Glutamatergic neuron (in vitro differentiated cells): ENCODE measurements at regions not wholly inside any gene's neighbourhood (a gene's known extent, or its start where the extent isn't known, plus 50 kb on each side); places are given as distances from the start of the nearest gene placed in this dataset.

Experiments used
- DNase-seq: peaks from one replicate; pipeline ENCODE4 v3.0.0; 2022
- H3K27ac Mint-ChIP-seq: one replicate; pipeline ENCODE4 v1.8.0; 2020; ENCODE audit warnings: mild to moderate bottlenecking, mixed read lengths, inconsistent platforms; ENCODE audit not compliant: unreplicated experiment
- H3K27me3 Mint-ChIP-seq: one replicate; pipeline ENCODE4 v1.8.0; 2020; ENCODE audit warnings: mild to moderate bottlenecking, moderate library complexity, mixed read lengths, inconsistent platforms; ENCODE audit not compliant: unreplicated experiment
- H3K36me3 Mint-ChIP-seq: one replicate; pipeline ENCODE4 v1.8.0; 2020; ENCODE audit warnings: mild to moderate bottlenecking, mixed read lengths, inconsistent platforms; ENCODE audit not compliant: unreplicated experiment
- H3K4me1 Mint-ChIP-seq: one replicate; pipeline ENCODE4 v1.8.0; 2020; ENCODE audit warnings: mild to moderate bottlenecking, low read depth, mixed read lengths, inconsistent platforms; ENCODE audit not compliant: unreplicated experiment
- H3K4me3 Mint-ChIP-seq: one replicate; pipeline ENCODE4 v1.8.0; 2020; ENCODE audit warnings: mild to moderate bottlenecking, mixed read lengths, inconsistent platforms; ENCODE audit not compliant: unreplicated experiment
- H3K9me3 Mint-ChIP-seq: one replicate; pipeline ENCODE4 v1.8.0; 2020; ENCODE audit warnings: mild to moderate bottlenecking, moderate library complexity, mixed read lengths, inconsistent platforms; ENCODE audit not compliant: unreplicated experiment
- TF ChIP-seq, protein P1 (sequence below): fragments of 200-600 bp; sonication (generic); IDR thresholded peaks from one replicate; pipeline ENCODE4 v1.5.0; 2021; ENCODE audit not compliant: partially characterized antibody, unreplicated experiment

DNA sequence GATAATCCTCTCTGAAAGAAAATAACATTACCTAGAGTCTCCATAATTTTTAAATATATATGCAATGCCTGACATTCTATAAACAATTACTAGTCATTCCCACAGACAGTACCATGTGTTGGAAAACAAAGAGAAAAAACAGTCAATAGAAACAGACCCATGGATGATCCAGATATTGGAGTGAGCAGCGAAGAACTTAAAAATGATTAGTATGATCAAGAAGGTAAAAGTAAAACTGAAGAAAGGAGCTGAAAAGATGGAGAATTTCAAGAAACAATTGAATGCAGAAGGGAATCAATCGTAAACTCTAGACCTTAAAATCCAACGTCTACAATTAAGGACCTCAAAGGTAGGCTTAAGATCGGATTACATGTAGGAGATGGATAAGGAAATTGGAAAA lies 330.6 kb downstream of the SHANK2 start:
- Mint-ChIP-seq H3K4me3 (no peak overlapping the region), H3K9me3 (peaks cover 7% of the 10 kb centered on the region), H3K36me3 (no peaks in the 10 kb centered on the region), H3K4me1 (no peaks in the 10 kb centered on the region), H3K27ac (no peak overlapping the region), H3K27me3 (no peaks in the 10 kb centered on the region)
- DNase-seq, result no peak
- TF ChIP-seq, protein P1, sequence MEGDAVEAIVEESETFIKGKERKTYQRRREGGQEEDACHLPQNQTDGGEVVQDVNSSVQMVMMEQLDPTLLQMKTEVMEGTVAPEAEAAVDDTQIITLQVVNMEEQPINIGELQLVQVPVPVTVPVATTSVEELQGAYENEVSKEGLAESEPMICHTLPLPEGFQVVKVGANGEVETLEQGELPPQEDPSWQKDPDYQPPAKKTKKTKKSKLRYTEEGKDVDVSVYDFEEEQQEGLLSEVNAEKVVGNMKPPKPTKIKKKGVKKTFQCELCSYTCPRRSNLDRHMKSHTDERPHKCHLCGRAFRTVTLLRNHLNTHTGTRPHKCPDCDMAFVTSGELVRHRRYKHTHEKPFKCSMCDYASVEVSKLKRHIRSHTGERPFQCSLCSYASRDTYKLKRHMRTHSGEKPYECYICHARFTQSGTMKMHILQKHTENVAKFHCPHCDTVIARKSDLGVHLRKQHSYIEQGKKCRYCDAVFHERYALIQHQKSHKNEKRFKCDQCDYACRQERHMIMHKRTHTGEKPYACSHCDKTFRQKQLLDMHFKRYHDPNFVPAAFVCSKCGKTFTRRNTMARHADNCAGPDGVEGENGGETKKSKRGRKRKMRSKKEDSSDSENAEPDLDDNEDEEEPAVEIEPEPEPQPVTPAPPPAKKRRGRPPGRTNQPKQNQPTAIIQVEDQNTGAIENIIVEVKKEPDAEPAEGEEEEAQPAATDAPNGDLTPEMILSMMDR, result no peak

DNA sequence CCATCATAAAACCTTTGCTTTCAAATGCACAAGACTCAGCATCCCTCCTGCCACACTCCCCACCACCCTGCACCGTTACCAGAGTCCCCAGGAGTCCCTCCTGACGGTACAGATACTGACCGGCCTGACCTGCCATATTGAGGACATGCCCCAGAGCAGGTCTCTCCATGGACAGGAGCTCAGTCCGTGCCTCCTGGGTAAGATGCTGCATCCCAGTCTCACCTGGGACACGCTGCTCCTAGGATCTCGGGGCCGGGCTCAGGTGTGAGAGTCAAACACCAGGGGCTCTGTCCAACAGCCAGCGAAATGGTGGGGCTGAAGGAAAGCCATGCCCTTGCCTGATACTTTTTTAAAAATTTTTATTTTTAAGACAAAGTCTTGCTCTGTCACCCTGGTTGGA lies 328.3 kb downstream of the SHANK2 start:
- Mint-ChIP-seq H3K36me3 (no peaks in the 10 kb centered on the region), H3K4me3 (no peak overlapping the region), H3K27ac (no peak overlapping the region), H3K27me3 (peaks cover 5% of the 10 kb centered on the region), H3K9me3 (peaks cover 7% of the 10 kb centered on the region), H3K4me1 (no peaks in the 10 kb centered on the region)
- TF ChIP-seq, protein P1, result no peak
- no peak for DNase-seq

DNA sequence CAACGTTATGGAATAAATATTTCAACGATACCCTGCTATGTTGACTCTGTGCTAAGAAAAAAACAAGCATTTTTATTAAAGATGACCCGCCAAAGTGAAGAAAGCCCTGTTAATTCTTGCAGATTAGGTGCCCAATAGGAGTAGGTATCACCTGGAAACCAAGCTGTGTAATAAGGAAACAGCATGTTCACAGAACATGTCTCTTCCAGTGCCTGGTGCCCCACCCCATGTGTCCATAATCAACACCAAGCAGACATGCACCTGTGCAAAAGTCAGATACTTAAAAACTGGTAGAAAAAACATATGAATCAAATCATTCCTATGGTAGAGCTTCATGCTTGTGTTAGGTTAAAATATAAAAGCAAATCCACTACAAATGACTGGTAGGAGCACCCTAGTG lies 327.1 kb downstream of the SHANK2 start:
- peaks cover 5% of the 10 kb centered on the region for H3K27me3 Mint-ChIP-seq
- TF ChIP-seq, protein P1, result no peak
- H3K27ac Mint-ChIP-seq, result no peak overlapping the region
- no peak overlapping the region for H3K4me3 Mint-ChIP-seq
- peaks cover 7% of the 10 kb centered on the region for H3K9me3 Mint-ChIP-seq
- H3K4me1 Mint-ChIP-seq, result no peaks in the 10 kb centered on the region
- no peak for DNase-seq
- peaks cover 8% of the 10 kb centered on the region for H3K36me3 Mint-ChIP-seq

DNA sequence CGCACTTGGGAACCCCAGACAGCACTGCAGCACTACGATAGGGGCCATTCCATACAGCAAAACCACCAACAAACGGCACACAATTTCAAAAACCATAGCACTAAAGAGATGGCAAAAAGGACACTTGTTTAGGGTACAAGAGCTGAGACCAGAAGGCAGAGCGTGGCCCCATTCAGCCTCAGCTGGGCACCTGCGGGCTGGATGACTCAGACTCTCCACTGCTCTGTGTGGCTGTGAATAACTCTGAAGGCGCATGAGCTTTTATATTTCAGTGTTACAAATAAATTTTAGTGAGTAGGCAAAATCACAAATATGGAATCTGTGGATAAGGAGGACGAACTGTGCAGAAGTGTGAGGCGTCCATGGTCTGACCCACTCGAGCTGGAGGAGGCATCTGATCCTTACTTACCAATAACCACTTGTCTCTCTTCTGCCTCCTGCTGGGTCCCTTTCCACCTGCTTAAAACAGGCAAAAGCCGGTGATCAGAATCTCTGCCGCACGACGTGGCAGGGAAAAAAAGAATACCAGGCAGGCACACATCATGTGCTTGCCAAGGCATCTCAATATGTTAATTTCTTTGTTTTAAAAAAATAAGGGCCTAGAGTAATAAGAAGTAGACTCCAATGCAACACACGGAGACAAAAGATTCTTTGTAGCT lies 325.7 kb downstream of the SHANK2 start:
- DNase-seq, result no peak
- peaks cover 5% of the 10 kb centered on the region for H3K27me3 Mint-ChIP-seq
- H3K4me3 Mint-ChIP-seq, result no peak overlapping the region
- H3K9me3 Mint-ChIP-seq, result peaks cover 3% of the 10 kb centered on the region
- H3K36me3 Mint-ChIP-seq, result peaks cover 10% of the 10 kb centered on the region
- H3K4me1 Mint-ChIP-seq, result no peaks in the 10 kb centered on the region
- H3K27ac Mint-ChIP-seq, result no peak overlapping the region
- TF ChIP-seq, protein P1, result no peak

DNA sequence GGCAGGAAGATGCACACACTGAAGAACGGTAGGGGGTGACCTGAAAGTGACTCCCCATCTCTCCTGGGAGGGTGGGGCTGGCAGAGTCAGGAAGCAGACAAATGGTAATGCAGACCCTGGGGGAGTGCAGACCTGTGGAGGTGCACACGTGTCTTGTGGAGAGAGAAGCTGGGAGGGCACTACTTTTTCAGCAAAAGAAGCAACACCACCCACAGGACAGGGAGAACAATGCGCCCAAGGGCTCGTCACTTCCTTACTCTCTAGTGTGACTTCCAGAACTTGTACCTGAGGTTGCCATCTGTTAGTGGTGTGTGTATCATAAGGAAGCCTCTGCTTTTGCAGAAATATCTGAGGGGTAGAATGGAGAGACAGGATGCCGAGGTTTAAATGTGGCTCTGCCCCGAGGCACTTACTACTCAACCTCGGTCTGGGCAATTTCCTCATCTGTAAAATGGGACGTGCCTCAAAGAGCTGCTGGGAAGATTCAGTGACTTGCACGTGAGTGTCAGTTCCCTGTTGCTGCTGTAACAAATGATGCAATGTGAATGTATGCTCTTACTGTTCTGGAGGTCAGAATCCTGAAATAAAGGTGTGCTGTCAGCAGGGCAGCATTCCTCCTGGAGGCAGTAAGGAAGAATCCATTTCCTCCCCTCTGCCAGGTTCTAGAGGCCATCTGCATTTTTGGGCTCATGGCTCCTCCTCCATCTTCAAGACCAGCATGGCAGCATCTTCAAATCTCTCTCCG lies 323.4 kb downstream of the SHANK2 start:
- H3K9me3 Mint-ChIP-seq, result no peaks in the 10 kb centered on the region
- no peaks in the 10 kb centered on the region for H3K4me1 Mint-ChIP-seq
- H3K36me3 Mint-ChIP-seq, result peaks cover 10% of the 10 kb centered on the region
- TF ChIP-seq, protein P1, result no peak
- H3K27me3 Mint-ChIP-seq, result peaks cover 5% of the 10 kb centered on the region
- no peak overlapping the region for H3K4me3 Mint-ChIP-seq
- DNase-seq, result no peak
- no peak overlapping the region for H3K27ac Mint-ChIP-seq
